ENCODE measurements at regions not wholly inside any gene's neighbourhood (a gene's known extent, or its start where the extent isn't known, plus 50 kb on each side); places are given as distances from the start of the nearest gene placed in this dataset.

DNA sequence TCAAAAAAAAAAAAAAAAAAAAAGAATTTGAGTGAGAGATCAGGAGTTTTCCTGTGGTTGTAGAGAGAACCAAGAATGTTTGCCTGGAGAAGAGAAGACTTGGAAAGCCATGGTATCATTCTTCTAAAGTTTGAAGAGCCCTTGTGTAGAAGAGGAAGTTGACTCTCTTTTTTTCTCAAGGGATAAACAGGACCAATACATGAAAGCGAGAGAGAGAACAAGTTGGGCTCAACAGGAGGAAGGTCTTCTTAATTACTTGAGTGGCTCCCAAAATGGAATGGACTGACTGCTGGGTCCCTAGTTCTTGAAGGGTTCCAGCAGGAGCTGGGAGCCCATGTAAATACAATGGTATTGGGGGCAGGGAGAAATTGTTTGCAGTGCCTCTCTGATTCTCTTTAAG, 173.3 kb upstream of the ADO start:
- no peak for TF ChIP-seq POLR2AphosphoS5 (IDR thresholded peaks at IDR 0.05; ENCODE audit: insufficient read depth, low read depth, low read length)
- TF ChIP-seq, protein P1, sequence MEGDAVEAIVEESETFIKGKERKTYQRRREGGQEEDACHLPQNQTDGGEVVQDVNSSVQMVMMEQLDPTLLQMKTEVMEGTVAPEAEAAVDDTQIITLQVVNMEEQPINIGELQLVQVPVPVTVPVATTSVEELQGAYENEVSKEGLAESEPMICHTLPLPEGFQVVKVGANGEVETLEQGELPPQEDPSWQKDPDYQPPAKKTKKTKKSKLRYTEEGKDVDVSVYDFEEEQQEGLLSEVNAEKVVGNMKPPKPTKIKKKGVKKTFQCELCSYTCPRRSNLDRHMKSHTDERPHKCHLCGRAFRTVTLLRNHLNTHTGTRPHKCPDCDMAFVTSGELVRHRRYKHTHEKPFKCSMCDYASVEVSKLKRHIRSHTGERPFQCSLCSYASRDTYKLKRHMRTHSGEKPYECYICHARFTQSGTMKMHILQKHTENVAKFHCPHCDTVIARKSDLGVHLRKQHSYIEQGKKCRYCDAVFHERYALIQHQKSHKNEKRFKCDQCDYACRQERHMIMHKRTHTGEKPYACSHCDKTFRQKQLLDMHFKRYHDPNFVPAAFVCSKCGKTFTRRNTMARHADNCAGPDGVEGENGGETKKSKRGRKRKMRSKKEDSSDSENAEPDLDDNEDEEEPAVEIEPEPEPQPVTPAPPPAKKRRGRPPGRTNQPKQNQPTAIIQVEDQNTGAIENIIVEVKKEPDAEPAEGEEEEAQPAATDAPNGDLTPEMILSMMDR (IDR thresholded peaks at IDR 0.05; ENCODE audit: extremely low read depth in 1 of 2, insufficient read depth in 1 of 2, low read depth in 1 of 2, low read length in 2 of 2): no peak
